GM19023 (cell line): ENCODE measurements at regions not wholly inside any gene's neighbourhood (a gene's known extent, or its start where the extent isn't known, plus 50 kb on each side); places are given as distances from the start of the nearest gene placed in this dataset.

Source experiments
- ATAC-seq: cut with Tn5 transposase; IDR thresholded peaks from one replicate; pipeline ENCODE4 v1.9.1; 2021; ENCODE audit warnings: mild to moderate bottlenecking, moderate library complexity; ENCODE audit not compliant: unreplicated experiment

GRCh38 chr2:52964916-52965530 lies 802.6 kb upstream of the CHAC2 start:
- ATAC-seq, result no peak

GRCh38 chr2:52961403-52961802 lies 806.2 kb upstream of the CHAC2 start:
- ATAC-seq, result no peak

GRCh38 chr2:52960881-52961280 lies 806.7 kb upstream of the CHAC2 start:
- no peak for ATAC-seq

GRCh38 chr2:52959801-52960200 lies 807.8 kb upstream of the CHAC2 start:
- ATAC-seq, result no peak

GRCh38 chr2:52956766-52957165 lies 810.8 kb upstream of the CHAC2 start:
- no peak for ATAC-seq

- no peak for ATAC-seq
Observed at GRCh38 chr2:52956118-52956517, 811.5 kb upstream of the CHAC2 start.

- ATAC-seq, result no peak
Observed at GRCh38 chr2:52955079-52955478, 812.5 kb upstream of the CHAC2 start.

- ATAC-seq, result no peak
Observed at GRCh38 chr2:52940101-52940500, 827.5 kb upstream of the CHAC2 start.

- no peak for ATAC-seq
Observed at GRCh38 chr2:52939250-52939649, 828.4 kb upstream of the CHAC2 start.

- ATAC-seq, result no peak
Observed at GRCh38 chr2:52936029-52936428, 831.6 kb upstream of the CHAC2 start.

- no peak for ATAC-seq
Observed at GRCh38 chr2:52934920-52935640, 832.5 kb upstream of the CHAC2 start.

- peak; percentile 63 for ATAC-seq
Observed at GRCh38 chr2:52934323-52934898, 833.2 kb upstream of the CHAC2 start.

GRCh38 chr2:52933878-52934277 lies 833.7 kb upstream of the CHAC2 start:
- ATAC-seq, result no peak

- peak; percentile 53 for ATAC-seq
Observed at GRCh38 chr2:52931660-52932059, 835.9 kb upstream of the CHAC2 start.

- no peak for ATAC-seq
Observed at GRCh38 chr2:52929412-52929811, 838.2 kb upstream of the CHAC2 start.

GRCh38 chr2:52919673-52920072 lies 847.9 kb upstream of the CHAC2 start:
- no peak for ATAC-seq

GRCh38 chr2:52918551-52918950 lies 849.1 kb upstream of the CHAC2 start:
- ATAC-seq, result no peak

GRCh38 chr2:52916981-52917380 lies 850.6 kb upstream of the CHAC2 start:
- ATAC-seq, result no peak

- ATAC-seq, result no peak
Observed at GRCh38 chr2:52904355-52904891, 863.2 kb upstream of the CHAC2 start.

- ATAC-seq, result no peak
Observed at GRCh38 chr2:52897511-52898044, 870.0 kb upstream of the CHAC2 start.

- no peak for ATAC-seq
Observed at GRCh38 chr2:52895726-52896340, 871.8 kb upstream of the CHAC2 start.
